ENCODE measurements at regions not wholly inside any gene's neighbourhood (a gene's known extent, or its start where the extent isn't known, plus 50 kb on each side); places are given as distances from the start of the nearest gene placed in this dataset.

DNA sequence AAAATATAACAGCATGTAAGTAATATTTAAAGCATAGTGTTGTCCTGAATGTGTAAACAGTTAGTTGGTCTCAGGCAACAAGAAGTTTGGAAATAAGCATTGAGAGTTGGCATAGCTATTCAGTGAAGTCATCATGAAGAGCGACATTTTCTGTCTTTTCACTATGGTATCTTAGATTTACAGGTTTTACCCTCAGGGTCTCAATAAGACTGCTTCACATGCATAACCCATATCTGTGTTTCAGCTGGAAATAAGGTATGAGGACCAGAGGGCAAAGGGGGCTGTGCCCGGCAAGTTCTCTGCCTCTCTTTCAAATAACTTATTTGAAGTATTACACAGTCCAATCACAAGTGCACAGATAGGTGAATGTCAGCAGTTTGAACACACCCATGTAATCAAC, 290.2 kb upstream of the CNTN3 start:
- TF ChIP-seq EP300 (IDR thresholded peaks at IDR 0.05), result no peak
- TF ChIP-seq, protein P1, sequence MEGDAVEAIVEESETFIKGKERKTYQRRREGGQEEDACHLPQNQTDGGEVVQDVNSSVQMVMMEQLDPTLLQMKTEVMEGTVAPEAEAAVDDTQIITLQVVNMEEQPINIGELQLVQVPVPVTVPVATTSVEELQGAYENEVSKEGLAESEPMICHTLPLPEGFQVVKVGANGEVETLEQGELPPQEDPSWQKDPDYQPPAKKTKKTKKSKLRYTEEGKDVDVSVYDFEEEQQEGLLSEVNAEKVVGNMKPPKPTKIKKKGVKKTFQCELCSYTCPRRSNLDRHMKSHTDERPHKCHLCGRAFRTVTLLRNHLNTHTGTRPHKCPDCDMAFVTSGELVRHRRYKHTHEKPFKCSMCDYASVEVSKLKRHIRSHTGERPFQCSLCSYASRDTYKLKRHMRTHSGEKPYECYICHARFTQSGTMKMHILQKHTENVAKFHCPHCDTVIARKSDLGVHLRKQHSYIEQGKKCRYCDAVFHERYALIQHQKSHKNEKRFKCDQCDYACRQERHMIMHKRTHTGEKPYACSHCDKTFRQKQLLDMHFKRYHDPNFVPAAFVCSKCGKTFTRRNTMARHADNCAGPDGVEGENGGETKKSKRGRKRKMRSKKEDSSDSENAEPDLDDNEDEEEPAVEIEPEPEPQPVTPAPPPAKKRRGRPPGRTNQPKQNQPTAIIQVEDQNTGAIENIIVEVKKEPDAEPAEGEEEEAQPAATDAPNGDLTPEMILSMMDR (IDR thresholded peaks at IDR 0.05), result no peak
- TF ChIP-seq POLR2A (IDR thresholded peaks at IDR 0.05), result no peak
- TF ChIP-seq POLR2AphosphoS5 (IDR thresholded peaks at IDR 0.05), result no peak

All from upper lobe of left lung (tissue), 4 donors.